Loucy (cell line): ENCODE measurements at regions not wholly inside any gene's neighbourhood (a gene's known extent, or its start where the extent isn't known, plus 50 kb on each side); places are given as distances from the start of the nearest gene placed in this dataset.

ENCODE experiments used
- H2AFZ ChIP-seq: fragments of 200-600 bp; sonication (generic); 2 replicates; pipeline ENCODE4 v1.6.0; 2016; ENCODE audit warnings: antibody characterized with exemption, mild to moderate bottlenecking, low read length, moderate library complexity
- H3F3A ChIP-seq: fragments of 200-600 bp; 2 replicates; pipeline ENCODE4 v1.6.0; 2016; ENCODE audit warnings: antibody characterized with exemption, low read depth, mild to moderate bottlenecking
- H3K27me3 ChIP-seq: fragments of 200-600 bp; sonication (generic); 2 replicates; pipeline ENCODE4 v1.6.1; 2014; ENCODE audit warnings: low read length, mild to moderate bottlenecking; ENCODE audit not compliant: insufficient read depth, poor library complexity, severe bottlenecking
- H3K36me3 ChIP-seq: fragments of 200-600 bp; sonication (generic); 2 replicates; pipeline ENCODE4 v1.6.1; 2016; ENCODE audit warnings: low read length; ENCODE audit not compliant: insufficient read depth
- H3K4me1 ChIP-seq: fragments of 200-600 bp; sonication (generic); 2 replicates; pipeline ENCODE4 v1.5.1; 2014; ENCODE audit warnings: low read length, mild to moderate bottlenecking; ENCODE audit not compliant: insufficient read depth, poor library complexity, severe bottlenecking
- H3K4me2 ChIP-seq: fragments of 200-600 bp; sonication (generic); 2 replicates; pipeline ENCODE4 v1.6.0; 2014; ENCODE audit warnings: antibody characterized with exemption, low read length, low read depth, mild to moderate bottlenecking; ENCODE audit not compliant: poor library complexity, severe bottlenecking
- H3K4me3 ChIP-seq: fragments of 200-600 bp; sonication (generic); 2 replicates; pipeline ENCODE4 v1.5.1; 2014; ENCODE audit warnings: low read length, mild to moderate bottlenecking, mixed read lengths; ENCODE audit not compliant: poor library complexity, severe bottlenecking
- H3K79me2 ChIP-seq: fragments of 200-600 bp; sonication (generic); 2 replicates; pipeline ENCODE4 v1.6.1; 2014; ENCODE audit warnings: low read length; ENCODE audit not compliant: insufficient read depth
- H3K9ac ChIP-seq: fragments of 200-600 bp; sonication (generic); 2 replicates; pipeline ENCODE4 v1.6.0; 2014; ENCODE audit warnings: mild to moderate bottlenecking, low read depth, low read length, moderate library complexity; ENCODE audit not compliant: poor library complexity, severe bottlenecking
- H3K9me2 ChIP-seq: fragments of 200-600 bp; sonication (generic); replicated peaks from 2 replicates; pipeline ENCODE4 v1.6.1; 2016; ENCODE audit warnings: low read depth, low read length, mixed read lengths
- H3K9me3 ChIP-seq: fragments of 200-600 bp; sonication (generic); 2 replicates; pipeline ENCODE4 v1.6.1; 2014; ENCODE audit warnings: mild to moderate bottlenecking, antibody characterized with exemption, low read length, low read depth; ENCODE audit not compliant: insufficient read depth
- H4K20me1 ChIP-seq: fragments of 200-600 bp; sonication (generic); 2 replicates; pipeline ENCODE4 v1.6.0; 2014; ENCODE audit warnings: antibody characterized with exemption, low read length, mild to moderate bottlenecking; ENCODE audit not compliant: insufficient read depth, poor library complexity, severe bottlenecking
- EZH2phosphoT487 ChIP-seq: fragments of 200-600 bp; IDR thresholded peaks from 2 replicates; pipeline ENCODE4 v1.6.1; 2018; ENCODE audit warnings: antibody characterized with exemption, mild to moderate bottlenecking, moderate library complexity, borderline replicate concordance
- TF ChIP-seq, protein P1 (sequence below): fragments of 200-600 bp; sonication (generic); conservative IDR thresholded peaks from 2 replicates; pipeline ENCODE4 v1.5.1; 2014; ENCODE audit warnings: mild to moderate bottlenecking, antibody characterized with exemption, low read length

DNA sequence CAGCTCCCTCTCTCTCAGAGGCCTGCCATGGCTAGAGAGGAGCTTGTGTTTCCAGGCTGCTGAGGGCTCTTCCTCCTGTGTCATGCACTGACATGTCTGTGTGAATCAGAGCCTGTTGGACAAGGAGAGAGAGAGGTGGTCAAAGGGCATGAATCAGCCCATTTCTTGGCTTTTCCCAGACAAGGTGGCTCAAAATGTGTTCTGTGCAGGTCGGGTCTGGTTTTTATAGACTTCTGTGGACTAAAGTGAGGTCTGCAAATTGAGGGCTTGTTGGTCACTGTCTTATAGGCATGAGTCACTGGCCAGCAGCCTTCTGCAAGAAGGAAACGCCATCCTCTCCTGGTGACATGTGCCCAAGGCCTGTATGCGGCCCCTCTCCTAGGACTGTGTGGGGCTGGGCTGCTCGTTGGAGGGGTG, 97.9 kb downstream of the FOXL1 start:
- Histone ChIP-seq H3K4me2 (no peak overlapping the region), H3K9ac (no peak overlapping the region), H3K27me3 (no peaks in the 10 kb centered on the region), H3F3A (no peaks in the 10 kb centered on the region), H3K9me3 (no peaks in the 10 kb centered on the region; the same call in 1 of the 2 replicates), H3K79me2 (no peaks in the 10 kb centered on the region), H3K9me2 (no peaks in the 10 kb centered on the region), H3K4me3 (no peak overlapping the region), H3K4me1 (no peaks in the 10 kb centered on the region), H3K36me3 (no peaks in the 10 kb centered on the region), H2AFZ (no peak overlapping the region), H4K20me1 (no peaks in the 10 kb centered on the region)
- TF ChIP-seq EZH2phosphoT487, result no peak
- TF ChIP-seq, protein P1, sequence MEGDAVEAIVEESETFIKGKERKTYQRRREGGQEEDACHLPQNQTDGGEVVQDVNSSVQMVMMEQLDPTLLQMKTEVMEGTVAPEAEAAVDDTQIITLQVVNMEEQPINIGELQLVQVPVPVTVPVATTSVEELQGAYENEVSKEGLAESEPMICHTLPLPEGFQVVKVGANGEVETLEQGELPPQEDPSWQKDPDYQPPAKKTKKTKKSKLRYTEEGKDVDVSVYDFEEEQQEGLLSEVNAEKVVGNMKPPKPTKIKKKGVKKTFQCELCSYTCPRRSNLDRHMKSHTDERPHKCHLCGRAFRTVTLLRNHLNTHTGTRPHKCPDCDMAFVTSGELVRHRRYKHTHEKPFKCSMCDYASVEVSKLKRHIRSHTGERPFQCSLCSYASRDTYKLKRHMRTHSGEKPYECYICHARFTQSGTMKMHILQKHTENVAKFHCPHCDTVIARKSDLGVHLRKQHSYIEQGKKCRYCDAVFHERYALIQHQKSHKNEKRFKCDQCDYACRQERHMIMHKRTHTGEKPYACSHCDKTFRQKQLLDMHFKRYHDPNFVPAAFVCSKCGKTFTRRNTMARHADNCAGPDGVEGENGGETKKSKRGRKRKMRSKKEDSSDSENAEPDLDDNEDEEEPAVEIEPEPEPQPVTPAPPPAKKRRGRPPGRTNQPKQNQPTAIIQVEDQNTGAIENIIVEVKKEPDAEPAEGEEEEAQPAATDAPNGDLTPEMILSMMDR, result no peak

DNA sequence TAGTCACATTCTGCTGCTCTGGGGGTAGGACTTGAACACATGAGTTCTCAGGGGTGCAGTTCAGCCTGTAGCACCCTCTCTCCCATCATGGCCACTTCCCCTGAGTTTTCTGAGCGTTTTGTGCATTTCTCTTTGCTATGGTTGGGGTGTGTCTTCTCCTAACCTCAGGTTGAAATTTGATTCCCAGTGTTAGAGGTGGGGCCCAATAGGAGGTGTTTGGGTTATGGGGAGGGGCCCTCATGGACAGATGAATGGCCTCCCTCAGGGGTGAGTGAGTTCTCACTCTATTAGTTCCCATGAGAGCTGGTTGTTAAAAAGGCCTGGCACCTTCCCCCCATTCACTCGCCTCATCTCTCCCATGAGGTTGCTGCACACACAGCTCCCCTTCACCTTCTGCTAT, 101.1 kb downstream of the FOXL1 start:
- Histone ChIP-seq H3F3A (no peaks in the 10 kb centered on the region), H3K4me2 (no peak overlapping the region), H4K20me1 (no peaks in the 10 kb centered on the region), H3K36me3 (no peaks in the 10 kb centered on the region), H3K9ac (no peak overlapping the region), H3K79me2 (no peaks in the 10 kb centered on the region), H3K9me2 (no peaks in the 10 kb centered on the region), H3K4me3 (no peak overlapping the region), H3K9me3 (no peaks in the 10 kb centered on the region; the same call in 1 of the 2 replicates), H2AFZ (no peak overlapping the region), H3K27me3 (no peaks in the 10 kb centered on the region), H3K4me1 (no peaks in the 10 kb centered on the region)
- TF ChIP-seq, protein P1, result no peak
- TF ChIP-seq EZH2phosphoT487, result no peak

- Histone ChIP-seq H3K4me1 (no peaks in the 10 kb centered on the region), H3F3A (no peaks in the 10 kb centered on the region), H3K79me2 (no peaks in the 10 kb centered on the region), H3K4me3 (no peak overlapping the region), H3K9ac (no peak overlapping the region), H2AFZ (no peak overlapping the region), H3K36me3 (no peaks in the 10 kb centered on the region), H4K20me1 (no peaks in the 10 kb centered on the region), H3K9me2 (no peaks in the 10 kb centered on the region), H3K9me3 (no peaks in the 10 kb centered on the region; the same call in 1 of the 2 replicates), H3K4me2 (no peak overlapping the region), H3K27me3 (no peaks in the 10 kb centered on the region)
- no peak for TF ChIP-seq EZH2phosphoT487
- TF ChIP-seq, protein P1, result no peak
Observed at GRCh38 chr16:86680162-86680561, 101.8 kb downstream of the FOXL1 start.
